ENCODE measurements at regions not wholly inside any gene's neighbourhood (a gene's known extent, or its start where the extent isn't known, plus 50 kb on each side); places are given as distances from the start of the nearest gene placed in this dataset.
"Not testable (repeated sequence)": the region's sequence is repeated elsewhere in the genome, so short reads cannot be mapped to it uniquely, and the experiment has no call there.

- TF ChIP-seq CTCF (conservative IDR thresholded peaks at IDR 0.05); ZFX (IDR thresholded peaks at IDR 0.05): not testable (repeated sequence)
These were observed 97.3 kb upstream of the BNIP2 start for GRCh38 chr15:59786466-59786865.
